GM23338 (cell line): ENCODE measurements at regions not wholly inside any gene's neighbourhood (a gene's known extent, or its start where the extent isn't known, plus 50 kb on each side); places are given as distances from the start of the nearest gene placed in this dataset.

Experiments used
- ATAC-seq: fragments of 200-7000 bp; cut with Tn5 transposase; 3 replicates; pipeline ENCODE4 v1.9.1; 2020
- DNase-seq: peaks from one replicate; pipeline ENCODE4 v3.0.0-alpha.2; 2015; ENCODE audit warnings: low spot score
- H2AFZ ChIP-seq: fragments of 200-600 bp; sonication (generic); 2 replicates; pipeline ENCODE4 v1.8.0; 2016; ENCODE audit warnings: antibody characterized with exemption, mild to moderate bottlenecking, moderate library complexity
- H3F3A ChIP-seq: fragments of 200-600 bp; sonication (generic); replicated peaks from 2 replicates; pipeline ENCODE4 v1.8.0; 2017; ENCODE audit warnings: antibody characterized with exemption, mixed run types, low read depth
- H3K27ac ChIP-seq: fragments of 200-600 bp; sonication (generic); 2 replicates; pipeline ENCODE4 v1.6.1; 2016; ENCODE audit warnings: low read depth
- H3K27me3 ChIP-seq: fragments of 200-600 bp; sonication (generic); 2 replicates; pipeline ENCODE4 v1.8.0; 2016; ENCODE audit warnings: mild to moderate bottlenecking, mixed run types, moderate library complexity; ENCODE audit not compliant: insufficient read depth
- H3K36me3 ChIP-seq: fragments of 200-600 bp; sonication (generic); 2 replicates; pipeline ENCODE4 v1.8.0; 2016; ENCODE audit warnings: mild to moderate bottlenecking; ENCODE audit not compliant: insufficient read depth
- H3K4me1 ChIP-seq: fragments of 200-600 bp; sonication (generic); 2 replicates; pipeline ENCODE4 v1.8.0; 2016; ENCODE audit warnings: mild to moderate bottlenecking, moderate library complexity; ENCODE audit not compliant: insufficient read depth
- H3K4me2 ChIP-seq: fragments of 200-600 bp; sonication (generic); 2 replicates; pipeline ENCODE4 v1.7.1; 2017; ENCODE audit warnings: mixed run types
- H3K4me3 ChIP-seq: fragments of 200-600 bp; sonication (generic); 2 replicates; pipeline ENCODE4 v1.6.1; 2016; ENCODE audit warnings: mixed run types
- H3K79me2 ChIP-seq: fragments of 200-600 bp; sonication (generic); replicated peaks from 2 replicates; pipeline ENCODE4 v1.8.0; 2017; ENCODE audit warnings: mild to moderate bottlenecking; ENCODE audit not compliant: insufficient read depth
- H3K9me2 ChIP-seq: fragments of 200-600 bp; sonication (generic); 2 replicates; pipeline ENCODE4 v1.8.0; 2017; ENCODE audit not compliant: insufficient read depth
- H4K20me1 ChIP-seq: fragments of 200-600 bp; sonication (generic); replicated peaks from 2 replicates; pipeline ENCODE4 v1.8.0; 2017; ENCODE audit warnings: mild to moderate bottlenecking; ENCODE audit not compliant: insufficient read depth
- H3K27ac Mint-ChIP-seq: 2 replicates; pipeline ENCODE4 v1.8.0; 2020; ENCODE audit warnings: inconsistent platforms, mild to moderate bottlenecking, moderate library complexity, mixed read lengths
- H3K27me3 Mint-ChIP-seq: 3 replicates; pipeline ENCODE4 v1.8.0; 2022; ENCODE audit warnings: low read depth, mild to moderate bottlenecking, moderate library complexity, mixed read lengths, inconsistent platforms; ENCODE audit not compliant: insufficient read depth, poor library complexity
- H3K36me3 Mint-ChIP-seq: 3 replicates; pipeline ENCODE4 v1.8.0; 2021; ENCODE audit warnings: low read depth, mild to moderate bottlenecking, inconsistent platforms, moderate library complexity, mixed read lengths
- H3K4me1 Mint-ChIP-seq: 3 replicates; pipeline ENCODE4 v1.8.0; 2020; ENCODE audit warnings: mild to moderate bottlenecking, inconsistent platforms, mixed read lengths
- H3K4me3 Mint-ChIP-seq: 3 replicates; pipeline ENCODE4 v1.8.0; 2021; ENCODE audit warnings: moderate library complexity, mild to moderate bottlenecking, inconsistent platforms, mixed read lengths
- H3K9me3 Mint-ChIP-seq: 3 replicates; pipeline ENCODE4 v1.8.0; 2020; ENCODE audit warnings: moderate library complexity, mild to moderate bottlenecking, inconsistent platforms, mixed read lengths
- CREB1 ChIP-seq: fragments of 250-450 bp; sonication (Bioruptor Pico); IDR thresholded peaks from 2 replicates; pipeline ENCODE4 v1.5.0; 2020; ENCODE audit warnings: low read depth, mild to moderate bottlenecking, moderate library complexity
- EZH2 ChIP-seq: fragments of 200-600 bp; sonication (generic); IDR thresholded peaks from one replicate; pipeline ENCODE4 v1.8.0; 2017; ENCODE audit warnings: antibody characterized with exemption, mild to moderate bottlenecking, low read depth; ENCODE audit not compliant: unreplicated experiment
- EZH2phosphoT487 ChIP-seq: fragments of 200-600 bp; sonication (generic); IDR thresholded peaks from one replicate; pipeline ENCODE4 v1.8.1; 2018; ENCODE audit warnings: antibody characterized with exemption; ENCODE audit not compliant: unreplicated experiment
- JUNB ChIP-seq: IDR thresholded peaks from one replicate; pipeline ENCODE4 v1.6.1; 2016; ENCODE audit warnings: antibody characterized with exemption; ENCODE audit not compliant: unreplicated experiment
- NANOG ChIP-seq: IDR thresholded peaks from 2 replicates; pipeline ENCODE4 v1.6.1; 2016; ENCODE audit warnings: antibody characterized with exemption, borderline replicate concordance
- POLR2AphosphoS5 ChIP-seq: IDR thresholded peaks from 2 replicates; pipeline ENCODE4 v1.6.1; 2016; ENCODE audit warnings: antibody characterized with exemption, low read depth
- STAT1 ChIP-seq: IDR thresholded peaks from one replicate; pipeline ENCODE4 v1.6.1; 2016; ENCODE audit warnings: antibody characterized with exemption; ENCODE audit not compliant: unreplicated experiment
- ZNF114 ChIP-seq: fragments of 250-450 bp; sonication (Bioruptor Pico); IDR thresholded peaks from 2 replicates; pipeline ENCODE4 v1.5.0; 2020; ENCODE audit warnings: mild to moderate bottlenecking, moderate library complexity
- ZNF331 ChIP-seq: fragments of 250-450 bp; sonication (Bioruptor Pico); IDR thresholded peaks from 2 replicates; pipeline ENCODE4 v1.5.0; 2020; ENCODE audit warnings: low read depth, mild to moderate bottlenecking, moderate library complexity
- TF ChIP-seq, protein P1 (sequence below): IDR thresholded peaks from 2 replicates; pipeline ENCODE4 v1.6.1; 2016; ENCODE audit warnings: antibody characterized with exemption
- TF ChIP-seq, protein P2 (sequence below): IDR thresholded peaks from one replicate; pipeline ENCODE4 v1.6.1; 2018; ENCODE audit warnings: antibody characterized with exemption; ENCODE audit not compliant: unreplicated experiment
- TF ChIP-seq, protein P3 (sequence below): fragments of 250-450 bp; sonication (Bioruptor Pico); IDR thresholded peaks from 2 replicates; pipeline ENCODE4 v1.5.0; 2020; ENCODE audit warnings: mild to moderate bottlenecking, moderate library complexity

DNA sequence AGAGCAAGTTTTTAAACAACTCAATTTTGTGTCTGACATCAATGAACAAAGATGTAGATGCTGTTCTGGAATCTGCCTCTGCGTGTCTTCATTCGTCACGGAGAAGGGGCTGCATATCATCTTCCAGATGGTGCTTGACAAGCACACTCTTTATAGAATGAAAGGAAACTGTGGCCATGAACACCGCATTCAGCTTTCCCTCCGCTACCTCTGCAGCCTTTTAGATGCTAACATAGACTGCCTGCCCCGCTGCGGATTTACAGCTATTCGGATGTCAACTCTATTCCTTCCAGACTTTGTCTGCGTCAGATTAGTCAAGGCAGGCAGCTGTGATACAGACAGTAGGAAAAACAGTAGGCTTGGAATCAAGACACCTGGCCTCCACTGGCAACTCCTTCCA is 232.9 kb downstream of the TJP1 start (continued):
- TF ChIP-seq, protein P1, sequence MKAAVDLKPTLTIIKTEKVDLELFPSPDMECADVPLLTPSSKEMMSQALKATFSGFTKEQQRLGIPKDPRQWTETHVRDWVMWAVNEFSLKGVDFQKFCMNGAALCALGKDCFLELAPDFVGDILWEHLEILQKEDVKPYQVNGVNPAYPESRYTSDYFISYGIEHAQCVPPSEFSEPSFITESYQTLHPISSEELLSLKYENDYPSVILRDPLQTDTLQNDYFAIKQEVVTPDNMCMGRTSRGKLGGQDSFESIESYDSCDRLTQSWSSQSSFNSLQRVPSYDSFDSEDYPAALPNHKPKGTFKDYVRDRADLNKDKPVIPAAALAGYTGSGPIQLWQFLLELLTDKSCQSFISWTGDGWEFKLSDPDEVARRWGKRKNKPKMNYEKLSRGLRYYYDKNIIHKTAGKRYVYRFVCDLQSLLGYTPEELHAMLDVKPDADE: no peak
- TF ChIP-seq EZH2phosphoT487 (no peak), CREB1 (no peak), ZNF114 (no peak), ZNF331 (CRISPR knock-in tag) (no peak), NANOG (no peak), POLR2AphosphoS5 (no peak), JUNB (no peak), STAT1 (no peak)
- TF ChIP-seq, protein P2, sequence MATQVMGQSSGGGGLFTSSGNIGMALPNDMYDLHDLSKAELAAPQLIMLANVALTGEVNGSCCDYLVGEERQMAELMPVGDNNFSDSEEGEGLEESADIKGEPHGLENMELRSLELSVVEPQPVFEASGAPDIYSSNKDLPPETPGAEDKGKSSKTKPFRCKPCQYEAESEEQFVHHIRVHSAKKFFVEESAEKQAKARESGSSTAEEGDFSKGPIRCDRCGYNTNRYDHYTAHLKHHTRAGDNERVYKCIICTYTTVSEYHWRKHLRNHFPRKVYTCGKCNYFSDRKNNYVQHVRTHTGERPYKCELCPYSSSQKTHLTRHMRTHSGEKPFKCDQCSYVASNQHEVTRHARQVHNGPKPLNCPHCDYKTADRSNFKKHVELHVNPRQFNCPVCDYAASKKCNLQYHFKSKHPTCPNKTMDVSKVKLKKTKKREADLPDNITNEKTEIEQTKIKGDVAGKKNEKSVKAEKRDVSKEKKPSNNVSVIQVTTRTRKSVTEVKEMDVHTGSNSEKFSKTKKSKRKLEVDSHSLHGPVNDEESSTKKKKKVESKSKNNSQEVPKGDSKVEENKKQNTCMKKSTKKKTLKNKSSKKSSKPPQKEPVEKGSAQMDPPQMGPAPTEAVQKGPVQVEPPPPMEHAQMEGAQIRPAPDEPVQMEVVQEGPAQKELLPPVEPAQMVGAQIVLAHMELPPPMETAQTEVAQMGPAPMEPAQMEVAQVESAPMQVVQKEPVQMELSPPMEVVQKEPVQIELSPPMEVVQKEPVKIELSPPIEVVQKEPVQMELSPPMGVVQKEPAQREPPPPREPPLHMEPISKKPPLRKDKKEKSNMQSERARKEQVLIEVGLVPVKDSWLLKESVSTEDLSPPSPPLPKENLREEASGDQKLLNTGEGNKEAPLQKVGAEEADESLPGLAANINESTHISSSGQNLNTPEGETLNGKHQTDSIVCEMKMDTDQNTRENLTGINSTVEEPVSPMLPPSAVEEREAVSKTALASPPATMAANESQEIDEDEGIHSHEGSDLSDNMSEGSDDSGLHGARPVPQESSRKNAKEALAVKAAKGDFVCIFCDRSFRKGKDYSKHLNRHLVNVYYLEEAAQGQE: no peak

DNA sequence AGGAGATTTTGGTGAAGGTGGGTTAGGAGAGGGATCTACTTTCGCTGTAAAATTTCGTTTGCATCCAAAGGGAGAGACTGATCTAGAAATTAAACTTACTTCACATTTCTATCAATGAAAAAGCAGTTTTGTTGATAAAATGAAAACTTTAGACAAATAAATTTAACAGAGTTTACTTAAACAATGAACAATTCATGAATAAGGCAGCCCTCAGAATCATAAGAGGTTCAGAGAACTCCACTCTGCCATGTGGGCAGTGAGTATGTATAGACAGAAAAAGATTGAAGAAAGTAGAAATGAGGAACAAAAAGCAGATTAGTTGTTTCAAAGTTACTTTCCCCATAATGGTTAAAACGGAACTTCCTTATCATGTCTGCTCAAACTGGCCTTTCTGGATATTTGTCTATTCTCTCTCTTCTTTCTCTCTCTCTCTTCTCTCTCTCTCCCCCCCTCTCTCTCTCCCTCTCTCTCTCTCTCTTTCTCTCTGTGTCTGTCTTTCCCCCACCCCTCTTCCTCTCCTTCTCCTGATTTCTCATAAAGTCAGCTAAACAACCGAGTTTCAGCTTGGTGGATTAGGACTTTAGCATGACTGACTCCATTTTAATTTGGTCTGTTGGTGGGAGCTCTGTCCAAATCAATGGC is 248.9 kb downstream of the TJP1 start:
- Histone ChIP-seq H3F3A (peaks cover 7% of the 10 kb centered on the region), H4K20me1 (no peaks in the 10 kb centered on the region), H2AFZ (no peak overlapping the region), H3K27ac (no peak overlapping the region), H3K4me1 (peaks cover 18% of the 10 kb centered on the region), H3K9me2 (no peaks in the 10 kb centered on the region), H3K4me2 (no peak overlapping the region), H3K79me2 (no peaks in the 10 kb centered on the region), H3K36me3 (no peaks in the 10 kb centered on the region), H3K27me3 (peaks cover 39% of the 10 kb centered on the region), H3K4me3 (no peak overlapping the region)
- no peaks in the 10 kb centered on the region; the same call in 2 of the 3 replicates for H3K9me3 Mint-ChIP-seq
- H3K27me3 Mint-ChIP-seq: peaks cover 35% of the 10 kb centered on the region
- no peak overlapping the region for H3K4me3 Mint-ChIP-seq
- DNase-seq: no peak
- peaks cover 3% of the 10 kb centered on the region; the same call in 1 of the 3 replicates for H3K36me3 Mint-ChIP-seq
- ATAC-seq: no peak
- H3K27ac Mint-ChIP-seq: no peak overlapping the region
- peaks cover 24% of the 10 kb centered on the region for H3K4me1 Mint-ChIP-seq
- no peak for TF ChIP-seq EZH2
- TF ChIP-seq, protein P3, sequence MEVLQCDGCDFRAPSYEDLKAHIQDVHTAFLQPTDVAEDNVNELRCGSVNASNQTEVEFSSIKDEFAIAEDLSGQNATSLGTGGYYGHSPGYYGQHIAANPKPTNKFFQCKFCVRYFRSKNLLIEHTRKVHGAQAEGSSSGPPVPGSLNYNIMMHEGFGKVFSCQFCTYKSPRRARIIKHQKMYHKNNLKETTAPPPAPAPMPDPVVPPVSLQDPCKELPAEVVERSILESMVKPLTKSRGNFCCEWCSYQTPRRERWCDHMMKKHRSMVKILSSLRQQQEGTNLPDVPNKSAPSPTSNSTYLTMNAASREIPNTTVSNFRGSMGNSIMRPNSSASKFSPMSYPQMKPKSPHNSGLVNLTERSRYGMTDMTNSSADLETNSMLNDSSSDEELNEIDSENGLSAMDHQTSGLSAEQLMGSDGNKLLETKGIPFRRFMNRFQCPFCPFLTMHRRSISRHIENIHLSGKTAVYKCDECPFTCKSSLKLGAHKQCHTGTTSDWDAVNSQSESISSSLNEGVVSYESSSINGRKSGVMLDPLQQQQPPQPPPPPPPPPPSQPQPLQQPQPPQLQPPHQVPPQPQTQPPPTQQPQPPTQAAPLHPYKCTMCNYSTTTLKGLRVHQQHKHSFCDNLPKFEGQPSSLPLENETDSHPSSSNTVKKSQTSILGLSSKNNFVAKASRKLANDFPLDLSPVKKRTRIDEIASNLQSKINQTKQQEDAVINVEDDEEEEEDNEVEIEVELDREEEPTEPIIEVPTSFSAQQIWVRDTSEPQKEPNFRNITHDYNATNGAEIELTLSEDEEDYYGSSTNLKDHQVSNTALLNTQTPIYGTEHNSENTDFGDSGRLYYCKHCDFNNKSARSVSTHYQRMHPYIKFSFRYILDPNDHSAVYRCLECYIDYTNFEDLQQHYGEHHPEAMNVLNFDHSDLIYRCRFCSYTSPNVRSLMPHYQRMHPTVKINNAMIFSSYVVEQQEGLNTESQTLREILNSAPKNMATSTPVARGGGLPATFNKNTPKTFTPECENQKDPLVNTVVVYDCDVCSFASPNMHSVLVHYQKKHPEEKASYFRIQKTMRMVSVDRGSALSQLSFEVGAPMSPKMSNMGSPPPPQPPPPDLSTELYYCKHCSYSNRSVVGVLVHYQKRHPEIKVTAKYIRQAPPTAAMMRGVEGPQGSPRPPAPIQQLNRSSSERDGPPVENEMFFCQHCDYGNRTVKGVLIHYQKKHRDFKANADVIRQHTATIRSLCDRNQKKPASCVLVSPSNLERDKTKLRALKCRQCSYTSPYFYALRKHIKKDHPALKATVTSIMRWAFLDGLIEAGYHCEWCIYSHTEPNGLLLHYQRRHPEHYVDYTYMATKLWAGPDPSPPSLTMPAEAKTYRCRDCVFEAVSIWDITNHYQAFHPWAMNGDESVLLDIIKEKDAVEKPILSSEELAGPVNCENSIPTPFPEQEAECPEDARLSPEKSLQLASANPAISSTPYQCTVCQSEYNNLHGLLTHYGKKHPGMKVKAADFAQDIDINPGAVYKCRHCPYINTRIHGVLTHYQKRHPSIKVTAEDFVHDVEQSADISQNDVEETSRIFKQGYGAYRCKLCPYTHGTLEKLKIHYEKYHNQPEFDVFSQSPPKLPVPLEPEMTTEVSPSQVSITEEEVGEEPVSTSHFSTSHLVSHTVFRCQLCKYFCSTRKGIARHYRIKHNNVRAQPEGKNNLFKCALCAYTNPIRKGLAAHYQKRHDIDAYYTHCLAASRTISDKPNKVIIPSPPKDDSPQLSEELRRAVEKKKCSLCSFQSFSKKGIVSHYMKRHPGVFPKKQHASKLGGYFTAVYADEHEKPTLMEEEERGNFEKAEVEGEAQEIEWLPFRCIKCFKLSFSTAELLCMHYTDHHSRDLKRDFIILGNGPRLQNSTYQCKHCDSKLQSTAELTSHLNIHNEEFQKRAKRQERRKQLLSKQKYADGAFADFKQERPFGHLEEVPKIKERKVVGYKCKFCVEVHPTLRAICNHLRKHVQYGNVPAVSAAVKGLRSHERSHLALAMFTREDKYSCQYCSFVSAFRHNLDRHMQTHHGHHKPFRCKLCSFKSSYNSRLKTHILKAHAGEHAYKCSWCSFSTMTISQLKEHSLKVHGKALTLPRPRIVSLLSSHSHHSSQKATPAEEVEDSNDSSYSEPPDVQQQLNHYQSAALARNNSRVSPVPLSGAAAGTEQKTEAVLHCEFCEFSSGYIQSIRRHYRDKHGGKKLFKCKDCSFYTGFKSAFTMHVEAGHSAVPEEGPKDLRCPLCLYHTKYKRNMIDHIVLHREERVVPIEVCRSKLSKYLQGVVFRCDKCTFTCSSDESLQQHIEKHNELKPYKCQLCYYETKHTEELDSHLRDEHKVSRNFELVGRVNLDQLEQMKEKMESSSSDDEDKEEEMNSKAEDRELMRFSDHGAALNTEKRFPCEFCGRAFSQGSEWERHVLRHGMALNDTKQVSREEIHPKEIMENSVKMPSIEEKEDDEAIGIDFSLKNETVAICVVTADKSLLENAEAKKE: no peak
- TF ChIP-seq NANOG: no peak
- TF ChIP-seq, protein P1: no peak
